ENCODE measurements at regions not wholly inside any gene's neighbourhood (a gene's known extent, or its start where the extent isn't known, plus 50 kb on each side); places are given as distances from the start of the nearest gene placed in this dataset.

- TF ChIP-seq CTCF (IDR thresholded peaks at IDR 0.05) (no peak), POLR2A (IDR thresholded peaks at IDR 0.05) (no peak)
Measured at GRCh38 chr18:44590956-44591670, 89.6 kb upstream of the SETBP1 start.
